SK-N-SH (cell line): ENCODE measurements at regions not wholly inside any gene's neighbourhood (a gene's known extent, or its start where the extent isn't known, plus 50 kb on each side); places are given as distances from the start of the nearest gene placed in this dataset.

Source experiments
- CTCF ChIA-PET: fragments of 300-600, 350-600 bp; formaldehyde crosslinking; extraction: SDS; loops from one replicate; lab custom pipeline; 2021; lab: Yijun Ruan, JAX
- POLR2A ChIA-PET: fragments of 350-600 bp; sonication (Branson Sonifier 250); formaldehyde crosslinking; extraction: SDS; loops from one replicate; lab custom pipeline; 2020; ENCODE audit warnings: antibody characterized with exemption, inconsistent platforms; lab: Yijun Ruan, JAX
- DNase-seq: peaks from one replicate; pipeline ENCODE4 v3.0.0; 2012
- H2AFZ ChIP-seq: fragments of 200-600 bp; sonication (generic); 2 replicates; pipeline ENCODE4 v1.8.1; 2016; ENCODE audit warnings: antibody characterized with exemption, mild to moderate bottlenecking, low read depth
- H3F3A ChIP-seq: fragments of 200-600 bp; sonication (generic); replicated peaks from 2 replicates; pipeline ENCODE3; 2016; ENCODE audit warnings: antibody characterized with exemption, mild to moderate bottlenecking; ENCODE audit not compliant: insufficient read depth
- H3K27ac ChIP-seq, 2 experiments: fragments of 200-500 bp in 1 of 2; fragments of 200-600 bp in 1 of 2; sonication (Bioruptor generic) in 1 of 2; sonication (generic), shearing (Covaris generic) in 1 of 2; 2 replicates each; pipeline versions ENCODE4 v1.5.1 to v1.6.1; 2014 to 2016; ENCODE audit warnings: low read depth in 2 of 2, inconsistent platforms in 1 of 2, low read length in 1 of 2, mild to moderate bottlenecking in 1 of 2, mixed read lengths in 1 of 2
- H3K27me3 ChIP-seq: fragments of 200-600 bp; sonication (generic), shearing (Covaris generic); 2 replicates; pipeline ENCODE4 v1.6.1; 2016; ENCODE audit warnings: mixed run types; ENCODE audit not compliant: insufficient read depth
- H3K36me3 ChIP-seq, 2 experiments: fragments of 200-500 bp in 1 of 2; fragments of 200-600 bp in 1 of 2; sonication (Bioruptor generic) in 1 of 2; sonication (generic) in 1 of 2; replicated peaks in 1 of 2; 2 replicates each; pipeline versions ENCODE3 to v1.5.1; 2014 to 2016; ENCODE audit warnings: low read length in 1 of 2, mild to moderate bottlenecking in 1 of 2; ENCODE audit not compliant: insufficient read depth in 2 of 2, control insufficient read depth in 1 of 2
- H3K4me1 ChIP-seq, 2 experiments: fragments of 200-500 bp in 1 of 2; fragments of 200-600 bp in 1 of 2; sonication (Bioruptor generic) in 1 of 2; sonication (generic), shearing (Covaris generic) in 1 of 2; 2 replicates each; pipeline versions ENCODE4 v1.5.1 to v1.6.1; 2014 to 2016; ENCODE audit warnings: low read depth in 1 of 2, low read length in 1 of 2, mixed run types in 1 of 2; ENCODE audit not compliant: insufficient read depth in 2 of 2, control insufficient read depth in 1 of 2
- H3K4me2 ChIP-seq: fragments of 200-600 bp; sonication (generic), shearing (Covaris generic); 2 replicates; pipeline ENCODE4 v1.6.1; 2017; ENCODE audit warnings: mixed run types
- H3K4me3 ChIP-seq, 2 experiments: fragments of 200-500 bp in 1 of 2; fragments of 200-600 bp in 1 of 2; sonication (Bioruptor generic) in 1 of 2; sonication (generic), shearing (Covaris generic) in 1 of 2; 2 replicates each; pipeline versions ENCODE4 v1.5.1 to v1.8.1; 2014 to 2016; ENCODE audit warnings: low read depth in 2 of 2, inconsistent platforms in 1 of 2, low read length in 1 of 2, mild to moderate bottlenecking in 1 of 2, mixed read lengths in 1 of 2, moderate library complexity in 1 of 2
- H3K79me2 ChIP-seq: fragments of 200-600 bp; sonication (generic); 2 replicates; pipeline ENCODE4 v1.8.1; 2017; ENCODE audit warnings: mild to moderate bottlenecking; ENCODE audit not compliant: insufficient read depth
- H3K9ac ChIP-seq: fragments of 200-600 bp; sonication (generic); 2 replicates; pipeline ENCODE4 v1.6.1; 2017; ENCODE audit warnings: mixed run types
- H3K9me2 ChIP-seq: fragments of 200-600 bp; sonication (generic); 2 replicates; pipeline ENCODE4 v1.6.1; 2017; ENCODE audit warnings: mixed run types
- H3K9me3 ChIP-seq: fragments of 200-600 bp; sonication (generic); 2 replicates; pipeline ENCODE4 v1.6.1; 2017; ENCODE audit warnings: mixed run types, mild to moderate bottlenecking, moderate library complexity
- H4K20me1 ChIP-seq: fragments of 200-600 bp; sonication (generic); 2 replicates; pipeline ENCODE4 v1.6.1; 2017; ENCODE audit warnings: mild to moderate bottlenecking, mixed run types; ENCODE audit not compliant: insufficient read depth
- CHD2 ChIP-seq: fragments of 150-350 bp; IDR thresholded peaks from 2 replicates; pipeline ENCODE4 v1.6.1; 2018; ENCODE audit warnings: low read length; ENCODE audit not compliant: partially characterized antibody
- ELF1 ChIP-seq: IDR thresholded peaks from 2 replicates; pipeline ENCODE4 v1.4.0; 2012
- EP300 ChIP-seq, 2 experiments: IDR thresholded peaks; 2 replicates each; pipeline versions ENCODE4 v1.4.0 to v1.6.1; 2012; ENCODE audit warnings: borderline replicate concordance in 1 of 2, low read depth in 1 of 2, low read length in 1 of 2
- FOXJ3 ChIP-seq: sonication (generic); formaldehyde crosslinking; IDR thresholded peaks from 2 replicates; pipeline ENCODE4 v1.5.1; 2020; ENCODE audit warnings: mild to moderate bottlenecking, missing genetic modification reagents
- FOXM1 ChIP-seq: IDR thresholded peaks from 2 replicates; pipeline ENCODE4 v1.4.0; 2012; ENCODE audit warnings: low read depth, mild to moderate bottlenecking
- GATA2 ChIP-seq: sonication (generic); formaldehyde crosslinking; IDR thresholded peaks from 2 replicates; pipeline ENCODE4 v1.5.0; 2020; ENCODE audit warnings: mild to moderate bottlenecking, missing genetic modification reagents
- JUND ChIP-seq: IDR thresholded peaks from 2 replicates; pipeline ENCODE4 v1.4.0; 2012
- RXRA ChIP-seq: IDR thresholded peaks from 2 replicates; pipeline ENCODE4 v1.4.0; 2012; ENCODE audit warnings: low read depth, mild to moderate bottlenecking, borderline replicate concordance
- SIN3A ChIP-seq: IDR thresholded peaks from 2 replicates; pipeline ENCODE4 v1.6.1; 2012; ENCODE audit warnings: low read depth, mild to moderate bottlenecking, low read length, moderate library complexity, borderline replicate concordance
- SMC3 ChIP-seq: IDR thresholded peaks from 2 replicates; pipeline ENCODE4 v1.6.1; 2012; ENCODE audit warnings: low read depth, low read length, improper control_type of control experiment
- TCF12 ChIP-seq: IDR thresholded peaks from 2 replicates; pipeline ENCODE4 v1.4.0; 2012
- WGBS: methylation state at CpG from one replicate; pipeline ENCODE4 v1.1.6; 2017; ENCODE audit warnings: low lambda C conversion rate; 5-methylcytosine and 5-hydroxymethylcytosine counted together
- TF ChIP-seq, protein P1 (sequence below): IDR thresholded peaks from 2 replicates; pipeline ENCODE4 v1.4.0; 2012; ENCODE audit warnings: low read depth, borderline replicate concordance
- TF ChIP-seq, protein P2 (sequence below): IDR thresholded peaks from 2 replicates; pipeline ENCODE4 v1.6.1; 2012; ENCODE audit warnings: mild to moderate bottlenecking, low read depth, low read length, moderate library complexity
- TF ChIP-seq, protein P3 (sequence below): fragments of 200-600 bp; sonication (generic); IDR thresholded peaks from 2 replicates; pipeline ENCODE4 v1.6.1; 2017; ENCODE audit warnings: antibody characterized with exemption, mild to moderate bottlenecking, moderate library complexity

DNA sequence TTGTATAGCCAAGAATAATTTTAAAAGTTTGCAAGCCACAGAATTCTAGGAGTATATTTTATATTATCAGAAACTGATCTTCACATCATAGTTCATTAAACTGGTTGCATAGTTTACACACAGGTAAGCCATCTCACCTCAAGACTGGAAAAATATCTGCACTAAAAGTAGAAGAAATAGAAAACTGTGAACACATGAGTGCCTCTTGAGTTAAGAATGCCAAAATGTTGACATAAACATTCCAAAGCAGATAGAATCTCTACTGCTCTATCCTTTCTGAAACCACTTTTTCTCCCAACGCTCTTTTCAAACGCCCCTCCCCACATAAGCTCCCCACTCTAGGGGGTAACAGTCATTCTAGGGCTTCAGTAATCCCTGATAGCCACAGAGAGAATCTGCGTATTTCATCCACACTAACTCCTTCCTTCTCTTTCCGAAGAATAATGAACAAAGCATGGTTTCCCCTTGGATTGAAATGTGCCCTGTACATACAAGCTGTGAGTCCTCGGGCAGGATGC, 201.5 kb downstream of the IRS2 start:
- Histone ChIP-seq H3K4me1 (0 out of 4 replicates have a peak, but pooled peaks cover 0 to 3% of the 10 kb centered on the region in 2 experiments), H3K9me2 (no peaks in the 10 kb centered on the region), H3K27me3 (no peaks in the 10 kb centered on the region), H3K36me3 (no peaks in the 10 kb centered on the region), H3K9ac (no peak overlapping the region), H3K79me2 (no peaks in the 10 kb centered on the region), H3F3A (no peaks in the 10 kb centered on the region), H2AFZ (no peak overlapping the region; the same call in 1 of the 2 replicates), H3K4me3 (no peak overlapping the region), H4K20me1 (no peaks in the 10 kb centered on the region), H3K9me3 (no peaks in the 10 kb centered on the region), H3K27ac (no peak overlapping the region), H3K4me2 (no peak overlapping the region)
- ChIA-PET CTCF (interaction anchor here (1.1 kb wide), 2 partner anchors 14 to 25 kb away, joined by 3 to 4 read pairs; no protein-coding TSS in a partner anchor), POLR2A (no interaction called here)
- TF ChIP-seq JUND: no peak
- no peak for TF ChIP-seq CHD2
- TF ChIP-seq TCF12: no peak
- TF ChIP-seq FOXM1: no peak
- no peak for TF ChIP-seq GATA2 (CRISPR knock-in tag)
- TF ChIP-seq EP300 (IDR thresholded peaks at IDR 0.05; ENCODE audit: borderline replicate concordance in 1 of 2, low read depth in 1 of 2, low read length in 1 of 2): no peak
- TF ChIP-seq RXRA: no peak
- no peak for TF ChIP-seq SIN3A
- TF ChIP-seq, protein P1, sequence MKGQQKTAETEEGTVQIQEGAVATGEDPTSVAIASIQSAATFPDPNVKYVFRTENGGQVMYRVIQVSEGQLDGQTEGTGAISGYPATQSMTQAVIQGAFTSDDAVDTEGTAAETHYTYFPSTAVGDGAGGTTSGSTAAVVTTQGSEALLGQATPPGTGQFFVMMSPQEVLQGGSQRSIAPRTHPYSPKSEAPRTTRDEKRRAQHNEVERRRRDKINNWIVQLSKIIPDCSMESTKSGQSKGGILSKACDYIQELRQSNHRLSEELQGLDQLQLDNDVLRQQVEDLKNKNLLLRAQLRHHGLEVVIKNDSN: no peak
- TF ChIP-seq, protein P2, sequence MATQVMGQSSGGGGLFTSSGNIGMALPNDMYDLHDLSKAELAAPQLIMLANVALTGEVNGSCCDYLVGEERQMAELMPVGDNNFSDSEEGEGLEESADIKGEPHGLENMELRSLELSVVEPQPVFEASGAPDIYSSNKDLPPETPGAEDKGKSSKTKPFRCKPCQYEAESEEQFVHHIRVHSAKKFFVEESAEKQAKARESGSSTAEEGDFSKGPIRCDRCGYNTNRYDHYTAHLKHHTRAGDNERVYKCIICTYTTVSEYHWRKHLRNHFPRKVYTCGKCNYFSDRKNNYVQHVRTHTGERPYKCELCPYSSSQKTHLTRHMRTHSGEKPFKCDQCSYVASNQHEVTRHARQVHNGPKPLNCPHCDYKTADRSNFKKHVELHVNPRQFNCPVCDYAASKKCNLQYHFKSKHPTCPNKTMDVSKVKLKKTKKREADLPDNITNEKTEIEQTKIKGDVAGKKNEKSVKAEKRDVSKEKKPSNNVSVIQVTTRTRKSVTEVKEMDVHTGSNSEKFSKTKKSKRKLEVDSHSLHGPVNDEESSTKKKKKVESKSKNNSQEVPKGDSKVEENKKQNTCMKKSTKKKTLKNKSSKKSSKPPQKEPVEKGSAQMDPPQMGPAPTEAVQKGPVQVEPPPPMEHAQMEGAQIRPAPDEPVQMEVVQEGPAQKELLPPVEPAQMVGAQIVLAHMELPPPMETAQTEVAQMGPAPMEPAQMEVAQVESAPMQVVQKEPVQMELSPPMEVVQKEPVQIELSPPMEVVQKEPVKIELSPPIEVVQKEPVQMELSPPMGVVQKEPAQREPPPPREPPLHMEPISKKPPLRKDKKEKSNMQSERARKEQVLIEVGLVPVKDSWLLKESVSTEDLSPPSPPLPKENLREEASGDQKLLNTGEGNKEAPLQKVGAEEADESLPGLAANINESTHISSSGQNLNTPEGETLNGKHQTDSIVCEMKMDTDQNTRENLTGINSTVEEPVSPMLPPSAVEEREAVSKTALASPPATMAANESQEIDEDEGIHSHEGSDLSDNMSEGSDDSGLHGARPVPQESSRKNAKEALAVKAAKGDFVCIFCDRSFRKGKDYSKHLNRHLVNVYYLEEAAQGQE: no peak
- TF ChIP-seq SMC3: no peak
- DNase-seq: no peak
- 66% methylated on average over 5 of the region's 5 CpGs for WGBS

DNA sequence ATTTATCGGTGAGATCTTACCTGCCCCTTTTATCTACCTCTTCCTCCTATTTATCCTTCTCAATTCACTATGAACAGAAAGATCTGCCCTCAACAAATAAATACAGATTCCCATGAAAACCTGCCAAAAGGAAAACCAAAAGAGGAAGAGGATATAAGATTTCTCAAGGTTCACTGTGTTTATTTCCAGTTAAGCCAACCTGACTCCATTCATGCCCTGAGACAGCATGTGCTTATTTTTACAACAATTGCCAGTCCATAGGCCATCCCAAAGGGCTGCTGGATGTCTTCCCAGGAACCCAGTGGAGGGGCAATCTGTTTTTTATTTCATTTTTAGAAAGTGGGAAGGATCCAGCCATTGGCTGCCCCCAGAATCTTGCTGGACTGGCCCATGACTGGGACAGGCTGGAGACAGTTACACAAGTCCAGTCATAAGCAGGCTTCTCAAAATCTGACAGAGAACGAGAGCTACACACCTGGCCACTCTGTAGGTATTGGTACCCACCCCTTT, 209.1 kb downstream of the IRS2 start:
- no peaks in the 10 kb centered on the region for H3K79me2 ChIP-seq
- TF ChIP-seq, protein P3, sequence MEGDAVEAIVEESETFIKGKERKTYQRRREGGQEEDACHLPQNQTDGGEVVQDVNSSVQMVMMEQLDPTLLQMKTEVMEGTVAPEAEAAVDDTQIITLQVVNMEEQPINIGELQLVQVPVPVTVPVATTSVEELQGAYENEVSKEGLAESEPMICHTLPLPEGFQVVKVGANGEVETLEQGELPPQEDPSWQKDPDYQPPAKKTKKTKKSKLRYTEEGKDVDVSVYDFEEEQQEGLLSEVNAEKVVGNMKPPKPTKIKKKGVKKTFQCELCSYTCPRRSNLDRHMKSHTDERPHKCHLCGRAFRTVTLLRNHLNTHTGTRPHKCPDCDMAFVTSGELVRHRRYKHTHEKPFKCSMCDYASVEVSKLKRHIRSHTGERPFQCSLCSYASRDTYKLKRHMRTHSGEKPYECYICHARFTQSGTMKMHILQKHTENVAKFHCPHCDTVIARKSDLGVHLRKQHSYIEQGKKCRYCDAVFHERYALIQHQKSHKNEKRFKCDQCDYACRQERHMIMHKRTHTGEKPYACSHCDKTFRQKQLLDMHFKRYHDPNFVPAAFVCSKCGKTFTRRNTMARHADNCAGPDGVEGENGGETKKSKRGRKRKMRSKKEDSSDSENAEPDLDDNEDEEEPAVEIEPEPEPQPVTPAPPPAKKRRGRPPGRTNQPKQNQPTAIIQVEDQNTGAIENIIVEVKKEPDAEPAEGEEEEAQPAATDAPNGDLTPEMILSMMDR: no peak
- no peak for TF ChIP-seq RXRA
- no peak for TF ChIP-seq FOXJ3 (CRISPR knock-in tag)
- TF ChIP-seq ELF1: no peak
- H3K4me1 ChIP-seq: peaks cover 0 to 3% of the 10 kb centered on the region in 2 experiments; a peak in 1 of 4 replicates
- DNase-seq: no peak
- no peaks in the 10 kb centered on the region for H3F3A ChIP-seq
- ChIA-PET CTCF (no interaction called here), POLR2A (no interaction called here)
- H3K36me3 ChIP-seq: no peaks in the 10 kb centered on the region
- 98% methylated on average over 2 of the region's 2 CpGs for WGBS
- no peaks in the 10 kb centered on the region for H3K9me2 ChIP-seq
- no peak overlapping the region for H3K27ac ChIP-seq
- no peaks in the 10 kb centered on the region for H4K20me1 ChIP-seq
- H3K9ac ChIP-seq: no peak overlapping the region
- no peaks in the 10 kb centered on the region for H3K27me3 ChIP-seq
- no peak overlapping the region for H3K4me2 ChIP-seq
- H3K9me3 ChIP-seq: no peaks in the 10 kb centered on the region
- no peak overlapping the region for H3K4me3 ChIP-seq
- H2AFZ ChIP-seq: no peak overlapping the region
